H1 (cell line): ENCODE measurements at regions not wholly inside any gene's neighbourhood (a gene's known extent, or its start where the extent isn't known, plus 50 kb on each side); places are given as distances from the start of the nearest gene placed in this dataset.

Experiments
- CTCF ChIA-PET: fragments of 300-600 bp; sonication (Branson Sonifier 250); formaldehyde crosslinking; loops from one replicate; lab custom pipeline; 2021; ENCODE audit not compliant: partially characterized antibody; lab: Charles Lee
- POLR2A ChIA-PET: fragments of 300-600 bp; sonication (Branson Sonifier 250); formaldehyde crosslinking; loops from one replicate; lab custom pipeline; 2021; ENCODE audit warnings: inconsistent platforms; ENCODE audit not compliant: partially characterized antibody; lab: Charles Lee
- DNase-seq, 2 experiments: peaks; one replicate each; pipeline versions ENCODE4 v3.0.0 to v3.0.0-alpha.2; 2010 to 2022; ENCODE audit warnings: low spot score in 2 of 2, low read depth in 1 of 2, mixed read lengths in 1 of 2
- FAIRE-seq: peaks from 2 replicates; lab custom pipeline; 2011; peaks lifted over from hg19 to GRCh38; lab: Jason Lieb, UNC
- H2AFZ ChIP-seq: 2 replicates; pipeline ENCODE4 v1.8.1; 2012; ENCODE audit warnings: low read length, inconsistent platforms
- H2AK5ac ChIP-seq: 2 replicates; pipeline ENCODE4 v1.6.1; 2013; ENCODE audit warnings: low read depth, low read length
- H2BK120ac ChIP-seq: replicated peaks from 2 replicates; pipeline ENCODE3; 2013; ENCODE audit warnings: low read depth, low read length, inconsistent platforms
- H2BK12ac ChIP-seq: 2 replicates; pipeline ENCODE4 v1.6.1; 2013; ENCODE audit warnings: low read depth, low read length
- H2BK15ac ChIP-seq: 2 replicates; pipeline ENCODE4 v1.6.1; 2013; ENCODE audit warnings: low read length
- H2BK20ac ChIP-seq: 2 replicates; pipeline ENCODE4 v1.6.1; 2013; ENCODE audit warnings: low read length
- H2BK5ac ChIP-seq: 2 replicates; pipeline ENCODE4 v1.6.1; 2013; ENCODE audit warnings: low read depth, low read length
- H3K14ac ChIP-seq: 2 replicates; pipeline ENCODE4 v1.6.1; 2013; ENCODE audit warnings: inconsistent platforms; ENCODE audit not compliant: insufficient read length
- H3K18ac ChIP-seq: 2 replicates; pipeline ENCODE4 v1.6.1; 2013; ENCODE audit warnings: low read length; ENCODE audit errors: extremely low read depth
- H3K23ac ChIP-seq: 2 replicates; pipeline ENCODE4 v1.6.1; 2013; ENCODE audit warnings: inconsistent platforms; ENCODE audit not compliant: insufficient read length
- H3K23me2 ChIP-seq: 2 replicates; pipeline ENCODE4 v1.6.1; 2013; ENCODE audit warnings: low read depth, low read length
- H3K27ac ChIP-seq: 2 replicates; pipeline ENCODE4 v1.6.1; 2011; ENCODE audit warnings: low read depth, low read length, inconsistent platforms
- H3K27me3 ChIP-seq, 4 experiments: replicated peaks in 1 of 4; 1 replicate in 1 of 4; 2 replicates in 3 of 4; pipeline versions ENCODE4 v1.6.1 to v1.8.1; 2011 to 2013; ENCODE audit warnings: low read length in 3 of 4, mild to moderate bottlenecking in 3 of 4, inconsistent platforms in 2 of 4, mixed read lengths in 2 of 4, moderate library complexity in 1 of 4; ENCODE audit not compliant: control insufficient read depth in 3 of 4, insufficient read depth in 3 of 4; ENCODE audit errors: extremely low read depth in 1 of 4
- H3K36me3 ChIP-seq, 4 experiments: 2 replicates each; pipeline versions ENCODE4 v1.6.1 to v1.8.1; 2011 to 2013; ENCODE audit warnings: mild to moderate bottlenecking in 4 of 4, low read length in 3 of 4, moderate library complexity in 2 of 4, control low read depth in 1 of 4, inconsistent platforms in 1 of 4; ENCODE audit not compliant: insufficient read depth in 4 of 4, control insufficient read depth in 2 of 4
- H3K4ac ChIP-seq: replicated peaks from 2 replicates; pipeline ENCODE3; 2013; ENCODE audit warnings: low read length, low read depth, mixed read lengths, inconsistent platforms; ENCODE audit not compliant: insufficient read length
- H3K4me1 ChIP-seq, 4 experiments: replicated peaks in 1 of 4; 1 replicate in 1 of 4; 2 replicates in 3 of 4; pipeline versions ENCODE4 v1.6.1 to v1.8.1; 2011 to 2013; ENCODE audit warnings: low read length in 3 of 4, inconsistent platforms in 2 of 4, mixed read lengths in 1 of 4; ENCODE audit not compliant: insufficient read depth in 4 of 4, control insufficient read depth in 3 of 4
- H3K4me2 ChIP-seq, 2 experiments: 2 replicates each; pipeline versions ENCODE4 v1.6.1 to v1.8.1; 2011 to 2013; ENCODE audit warnings: low read depth in 2 of 2, low read length in 2 of 2, control low read depth in 1 of 2, inconsistent platforms in 1 of 2, mild to moderate bottlenecking in 1 of 2; ENCODE audit not compliant: insufficient read depth in 1 of 2
- H3K4me3 ChIP-seq, 4 experiments: fragments of 200-600, 300-600 bp in 1 of 4; sonication (generic), shearing (Covaris generic), sonication (Bioruptor Twin) in 1 of 4; 2 replicates each; pipeline versions ENCODE4 v1.5.1 to v1.8.1; 2011 to 2016; ENCODE audit warnings: low read length in 4 of 4, low read depth in 3 of 4, control low read depth in 2 of 4, inconsistent platforms in 2 of 4, mild to moderate bottlenecking in 2 of 4, mixed read lengths in 1 of 4, moderate library complexity in 1 of 4; ENCODE audit not compliant: insufficient read depth in 2 of 4; ENCODE audit errors: extremely low read depth in 1 of 4
- H3K56ac ChIP-seq: replicated peaks from 2 replicates; pipeline ENCODE3; 2013; ENCODE audit warnings: low read depth, mild to moderate bottlenecking, mixed read lengths, low read length, inconsistent platforms; ENCODE audit not compliant: insufficient read length
- H3K79me1 ChIP-seq: 2 replicates; pipeline ENCODE4 v1.6.1; 2013; ENCODE audit warnings: low read depth, low read length, control low read depth
- H3K79me2 ChIP-seq, 2 experiments: 2 replicates each; pipeline versions ENCODE4 v1.6.1 to v1.8.1; 2012 to 2013; ENCODE audit warnings: low read length in 2 of 2, mild to moderate bottlenecking in 2 of 2, inconsistent platforms in 1 of 2; ENCODE audit not compliant: insufficient read depth in 2 of 2, control insufficient read depth in 1 of 2
- H3K9ac ChIP-seq, 4 experiments: replicated peaks in 1 of 4; 1 replicate in 1 of 4; 2 replicates in 3 of 4; pipeline versions ENCODE4 v1.6.1 to v1.8.1; 2011 to 2013; ENCODE audit warnings: low read depth in 3 of 4, low read length in 3 of 4, control low read depth in 2 of 4, mild to moderate bottlenecking in 2 of 4, moderate library complexity in 2 of 4, inconsistent platforms in 1 of 4; ENCODE audit errors: extremely low read depth in 1 of 4
- H3K9me3 ChIP-seq, 2 experiments: 2 replicates each; pipeline versions ENCODE4 v1.6.1 to v1.8.1; 2012 to 2013; ENCODE audit warnings: mild to moderate bottlenecking in 2 of 2, moderate library complexity in 2 of 2, control low read depth in 1 of 2, inconsistent platforms in 1 of 2, low read depth in 1 of 2, low read length in 1 of 2, mixed read lengths in 1 of 2; ENCODE audit not compliant: insufficient read depth in 2 of 2
- H4K20me1 ChIP-seq, 2 experiments: replicated peaks in 1 of 2; 2 replicates each; pipeline versions ENCODE3 to v1.8.1; 2011 to 2013; ENCODE audit warnings: inconsistent platforms in 2 of 2, low read length in 2 of 2, mild to moderate bottlenecking in 1 of 2; ENCODE audit not compliant: insufficient read depth in 2 of 2, control insufficient read depth in 1 of 2
- H4K5ac ChIP-seq: 2 replicates; pipeline ENCODE4 v1.6.1; 2013; ENCODE audit warnings: low read length, low read depth, mixed read lengths, inconsistent platforms; ENCODE audit not compliant: insufficient read length
- H4K8ac ChIP-seq: 2 replicates; pipeline ENCODE4 v1.8.0; 2013; ENCODE audit warnings: mild to moderate bottlenecking, moderate library complexity, low read length, inconsistent platforms; ENCODE audit not compliant: insufficient read depth; ENCODE audit errors: extremely low read depth
- H4K91ac ChIP-seq: replicated peaks from 2 replicates; pipeline ENCODE3; 2013; ENCODE audit warnings: low read length, mixed read lengths, inconsistent platforms; ENCODE audit not compliant: insufficient read length
- CEBPB ChIP-seq: IDR thresholded peaks from 2 replicates; pipeline ENCODE4 v1.6.1; 2012; ENCODE audit warnings: low read depth, low read length
- EGR1 ChIP-seq: IDR thresholded peaks from 2 replicates; pipeline ENCODE4 v1.6.1; 2011; ENCODE audit warnings: low read depth, low read length, borderline replicate concordance
- JUN ChIP-seq: IDR thresholded peaks from 2 replicates; pipeline ENCODE4 v1.6.1; 2011; ENCODE audit warnings: low read depth, mild to moderate bottlenecking, improper control_type of control experiment, low read length
- KDM1A ChIP-seq: fragments of 200-600, 300-600 bp; sonication (generic); IDR thresholded peaks from 2 replicates; pipeline ENCODE4 v1.7.1; 2016; ENCODE audit warnings: mild to moderate bottlenecking, low read length, borderline replicate concordance
- KDM5A ChIP-seq: fragments of 200-600 bp; IDR thresholded peaks from 2 replicates; pipeline ENCODE4 v1.7.1; 2012; ENCODE audit warnings: mild to moderate bottlenecking, low read length, inconsistent platforms, mixed read lengths
- POU5F1 ChIP-seq: IDR thresholded peaks from 2 replicates; pipeline ENCODE4 v1.6.1; 2011; ENCODE audit warnings: low read depth, mild to moderate bottlenecking, low read length, moderate library complexity
- RAD21 ChIP-seq, 2 experiments: IDR thresholded peaks in 1 of 2; conservative IDR thresholded peaks in 1 of 2; 2 replicates each; pipeline ENCODE4 v1.6.1; 2011; ENCODE audit warnings: low read depth in 2 of 2, low read length in 2 of 2, improper control_type of control experiment in 1 of 2, inconsistent platforms in 1 of 2, mild to moderate bottlenecking in 1 of 2, moderate library complexity in 1 of 2
- SIN3A ChIP-seq, 2 experiments: IDR thresholded peaks in 1 of 2; conservative IDR thresholded peaks in 1 of 2; 2 replicates each; pipeline ENCODE4 v1.6.1; 2011 to 2012; ENCODE audit warnings: low read length in 2 of 2, improper control_type of control experiment in 1 of 2, low read depth in 1 of 2, mild to moderate bottlenecking in 1 of 2
- SP2 ChIP-seq: IDR thresholded peaks from 2 replicates; pipeline ENCODE4 v1.6.1; 2012; ENCODE audit warnings: mild to moderate bottlenecking, low read length, inconsistent platforms
- WGBS, 2 experiments: shearing (Covaris generic) in 1 of 2; methylation state at CpG; one replicate each; pipeline versions ENCODE4 v1.1.6 to v1.1.7; 2013 to 2015; ENCODE audit warnings: low lambda C conversion rate in 2 of 2, mixed read lengths in 2 of 2, inconsistent platforms in 1 of 2, low coverage in 1 of 2, missing lambda C conversion rate in 1 of 2; ENCODE audit not compliant: insufficient replicate concordance in 2 of 2, insufficient coverage in 1 of 2, insufficient read length in 1 of 2; ENCODE audit errors: extremely low coverage in 1 of 2, missing lambda C conversion rate in 1 of 2; 5-methylcytosine and 5-hydroxymethylcytosine counted together
- TF ChIP-seq, protein P1 (sequence below): IDR thresholded peaks from 2 replicates; pipeline ENCODE4 v1.6.1; 2012; ENCODE audit warnings: inconsistent platforms
- TF ChIP-seq, protein P2 (sequence below): IDR thresholded peaks from 2 replicates; pipeline ENCODE4 v1.6.1; 2012; ENCODE audit warnings: low read length, inconsistent platforms

DNA sequence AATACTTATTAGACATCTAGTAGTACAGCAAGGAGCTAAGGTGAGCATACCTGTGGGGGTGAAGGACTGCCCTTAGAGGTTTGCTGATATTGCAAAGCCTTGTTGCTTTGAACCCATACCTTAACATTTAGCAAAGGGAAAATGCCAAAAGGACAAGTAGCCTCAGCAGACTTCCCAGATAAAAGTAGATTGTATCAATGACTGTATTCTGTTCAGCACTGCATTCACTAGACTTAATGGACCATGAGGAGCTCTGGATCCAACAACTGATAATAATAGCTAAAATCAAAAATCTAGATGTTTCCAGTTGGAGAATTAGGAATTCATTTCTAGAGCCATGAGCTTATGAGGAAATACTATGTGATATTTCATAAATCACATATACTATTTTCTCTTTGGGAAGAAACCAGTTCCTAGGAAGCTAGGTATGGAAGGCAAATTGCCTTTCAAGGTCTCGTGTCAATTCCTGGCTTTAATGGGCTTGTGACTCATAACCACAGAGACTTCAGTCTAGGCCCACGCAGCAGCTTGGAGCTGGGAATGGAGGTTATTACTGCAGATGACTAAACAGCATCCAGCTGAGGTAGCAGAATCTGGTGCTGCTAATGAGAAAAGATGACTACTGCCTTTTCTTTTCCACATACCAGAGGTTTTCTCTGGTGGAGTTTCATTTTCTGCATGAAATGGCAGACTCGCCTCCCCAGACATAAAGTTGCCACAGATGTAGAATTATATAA lies 191.2 kb upstream of the NABP1 start:
- Histone ChIP-seq H4K5ac (no peak overlapping the region), H4K91ac (no peak overlapping the region), H2AFZ (no peak overlapping the region), H2BK120ac (no peak overlapping the region), H3K4me1 (no peaks in the 10 kb centered on the region), H3K23ac (no peak overlapping the region), H3K79me2 (no peaks in the 10 kb centered on the region), H3K14ac (no peak overlapping the region), H4K20me1 (no peaks in the 10 kb centered on the region), H3K27me3 (no peaks in the 10 kb centered on the region), H3K79me1 (no peaks in the 10 kb centered on the region), H2BK15ac (no peak overlapping the region), H3K18ac (no peak overlapping the region), H2AK5ac (no peak overlapping the region), H2BK5ac (no peak overlapping the region), H3K4me2 (no peak overlapping the region), H2BK12ac (no peak overlapping the region), H3K4me3 (no peak overlapping the region), H3K27ac (no peak overlapping the region), H3K36me3 (no peaks in the 10 kb centered on the region), H3K23me2 (no peaks in the 10 kb centered on the region; the same call in 1 of the 2 replicates), H3K4ac (no peak overlapping the region), H3K9me3 (peaks cover 0 to 2% of the 10 kb centered on the region in 2 experiments; a peak in 1 of 4 replicates), H3K56ac (no peak overlapping the region), H2BK20ac (no peak overlapping the region), H3K9ac (no peak overlapping the region), H4K8ac (no peak overlapping the region)
- FAIRE-seq (no peak), DNase-seq (no peak)
- ChIA-PET POLR2A (no interaction called here), CTCF (interaction anchor here (0.9 to 3.7 kb wide), 4 partner anchors 10 to 436 kb away, joined by 4 to 20 read pairs (median 6); no protein-coding TSS in a partner anchor)
- 89% methylated on average over 3 of the region's 3 CpGs; no CpG with 5 or more reads in 1 of the 2 experiments for WGBS, 2 experiments
- TF ChIP-seq RAD21 (IDR thresholded peaks at IDR 0.05 in 1 of 2, conservative IDR thresholded peaks at IDR 0.05 in 1 of 2; ENCODE audit: low read depth in 2 of 2, low read length in 2 of 2) (no peak), EGR1 (no peak), KDM1A (no peak), KDM5A (no peak), POU5F1 (no peak), SP2 (no peak), SIN3A (conservative IDR thresholded peaks at IDR 0.05 in 1 of 2, IDR thresholded peaks at IDR 0.05 in 1 of 2; ENCODE audit: low read depth in 1 of 2, low read length in 2 of 2) (no peak), CEBPB (no peak), JUN (no peak)
- TF ChIP-seq, protein P1, sequence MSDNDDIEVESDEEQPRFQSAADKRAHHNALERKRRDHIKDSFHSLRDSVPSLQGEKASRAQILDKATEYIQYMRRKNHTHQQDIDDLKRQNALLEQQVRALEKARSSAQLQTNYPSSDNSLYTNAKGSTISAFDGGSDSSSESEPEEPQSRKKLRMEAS = no peak
- TF ChIP-seq, protein P2, sequence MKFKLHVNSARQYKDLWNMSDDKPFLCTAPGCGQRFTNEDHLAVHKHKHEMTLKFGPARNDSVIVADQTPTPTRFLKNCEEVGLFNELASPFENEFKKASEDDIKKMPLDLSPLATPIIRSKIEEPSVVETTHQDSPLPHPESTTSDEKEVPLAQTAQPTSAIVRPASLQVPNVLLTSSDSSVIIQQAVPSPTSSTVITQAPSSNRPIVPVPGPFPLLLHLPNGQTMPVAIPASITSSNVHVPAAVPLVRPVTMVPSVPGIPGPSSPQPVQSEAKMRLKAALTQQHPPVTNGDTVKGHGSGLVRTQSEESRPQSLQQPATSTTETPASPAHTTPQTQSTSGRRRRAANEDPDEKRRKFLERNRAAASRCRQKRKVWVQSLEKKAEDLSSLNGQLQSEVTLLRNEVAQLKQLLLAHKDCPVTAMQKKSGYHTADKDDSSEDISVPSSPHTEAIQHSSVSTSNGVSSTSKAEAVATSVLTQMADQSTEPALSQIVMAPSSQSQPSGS = no peak
